ENCODE measurements at regions not wholly inside any gene's neighbourhood (a gene's known extent, or its start where the extent isn't known, plus 50 kb on each side); places are given as distances from the start of the nearest gene placed in this dataset.

GRCh38 chr9:129513856-129514496, 106.9 kb downstream of the C9orf50 start:
- no peaks in the 10 kb centered on the region for H3K27me3 Mint-ChIP-seq
- peaks cover 7% of the 10 kb centered on the region for H3K36me3 Mint-ChIP-seq
- H3K4me3 Mint-ChIP-seq: no peak overlapping the region
- no peak for DNase-seq
- H3K9me3 Mint-ChIP-seq: peaks cover 33% of the 10 kb centered on the region
- CTCF ChIA-PET: no interaction called here
- no peak overlapping the region for H3K27ac Mint-ChIP-seq
- POLR2A ChIA-PET: no interaction called here
- H3K4me1 Mint-ChIP-seq (ENCODE audit: low read depth): no peaks in the 10 kb centered on the region
- intact Hi-C loops (cut with micrococcal nuclease): no loop called here

GRCh38 chr9:129513282-129513681, 107.6 kb downstream of the C9orf50 start:
- ChIA-PET POLR2A (no interaction called here), CTCF (no interaction called here)
- no peak for DNase-seq
- intact Hi-C loops (cut with micrococcal nuclease): no loop called here
- no peaks in the 10 kb centered on the region for H3K27me3 Mint-ChIP-seq
- H3K36me3 Mint-ChIP-seq: peaks cover 7% of the 10 kb centered on the region
- no peak overlapping the region for H3K4me3 Mint-ChIP-seq
- H3K27ac Mint-ChIP-seq: no peak overlapping the region
- no peaks in the 10 kb centered on the region for H3K4me1 Mint-ChIP-seq (ENCODE audit: low read depth)
- H3K9me3 Mint-ChIP-seq: peaks cover 27% of the 10 kb centered on the region

- intact Hi-C loops (cut with micrococcal nuclease): no loop called here
- H3K27me3 Mint-ChIP-seq: no peaks in the 10 kb centered on the region
- H3K4me3 Mint-ChIP-seq: no peak overlapping the region
- POLR2A ChIA-PET: interaction anchor here (1.2 kb wide), 1 partner anchor 12 kb away, joined by 4 read pairs; no protein-coding TSS in a partner anchor
- CTCF ChIA-PET: interaction anchor here (0.9 kb wide), 1 partner anchor 113 kb away, joined by 3 read pairs; no protein-coding TSS in a partner anchor
- no peaks in the 10 kb centered on the region for H3K4me1 Mint-ChIP-seq (ENCODE audit: low read depth)
- H3K9me3 Mint-ChIP-seq: peaks cover 20% of the 10 kb centered on the region
- H3K36me3 Mint-ChIP-seq: peaks cover 7% of the 10 kb centered on the region
- no peak for DNase-seq
- no peak overlapping the region for H3K27ac Mint-ChIP-seq
Observed at GRCh38 chr9:129511285-129511900, 109.5 kb downstream of the C9orf50 start.

- no peaks in the 10 kb centered on the region for H3K27me3 Mint-ChIP-seq
- no peak overlapping the region for H3K27ac Mint-ChIP-seq
Observed at GRCh38 chr9:129509533-129509928, 111.4 kb downstream of the C9orf50 start.

GRCh38 chr9:129507805-129508204, 113.1 kb downstream of the C9orf50 start:
- Mint-ChIP-seq H3K27me3 (no peaks in the 10 kb centered on the region), H3K4me3 (no peak overlapping the region), H3K4me1 (ENCODE audit: low read depth) (peaks cover 16% of the 10 kb centered on the region), H3K9me3 (no peaks in the 10 kb centered on the region), H3K36me3 (peaks cover 12% of the 10 kb centered on the region), H3K27ac (no peak overlapping the region)
- ChIA-PET POLR2A (interaction anchor here (1.9 kb wide), 1 partner anchor 15 kb away, joined by 5 read pairs; no protein-coding TSS in a partner anchor), CTCF (no interaction called here)
- DNase-seq: no peak
- intact Hi-C loops (cut with micrococcal nuclease): no loop called here

More at GRCh38 chr9:129509533-129509928, 111.4 kb downstream of the C9orf50 start:
- peaks cover 3% of the 10 kb centered on the region for H3K4me1 Mint-ChIP-seq (ENCODE audit: low read depth)
- ChIA-PET CTCF (no interaction called here), POLR2A (no interaction called here)
- H3K9me3 Mint-ChIP-seq: peaks cover 8% of the 10 kb centered on the region
- no peak for DNase-seq
- H3K36me3 Mint-ChIP-seq: peaks cover 2% of the 10 kb centered on the region
- intact Hi-C loops (cut with micrococcal nuclease): no loop called here
- H3K4me3 Mint-ChIP-seq: no peak overlapping the region

GRCh38 chr9:129506892-129507291, 114.0 kb downstream of the C9orf50 start:
- intact Hi-C loops (cut with micrococcal nuclease): no loop called here
- H3K9me3 Mint-ChIP-seq: no peaks in the 10 kb centered on the region
- no peak overlapping the region for H3K4me3 Mint-ChIP-seq
- DNase-seq: no peak
- H3K27ac Mint-ChIP-seq: no peak overlapping the region
- peaks cover 17% of the 10 kb centered on the region for H3K4me1 Mint-ChIP-seq (ENCODE audit: low read depth)
- CTCF ChIA-PET: no interaction called here
- H3K36me3 Mint-ChIP-seq: peaks cover 13% of the 10 kb centered on the region
- POLR2A ChIA-PET: interaction anchor here (1.9 kb wide), 1 partner anchor 14 kb away, joined by 5 read pairs; no protein-coding TSS in a partner anchor
- H3K27me3 Mint-ChIP-seq: no peaks in the 10 kb centered on the region

GRCh38 chr9:129506041-129506440, 114.9 kb downstream of the C9orf50 start:
- ChIA-PET POLR2A (no interaction called here), CTCF (no interaction called here)
- peaks cover 17% of the 10 kb centered on the region for H3K4me1 Mint-ChIP-seq (ENCODE audit: low read depth)
- no peak overlapping the region for H3K27ac Mint-ChIP-seq
- no peak overlapping the region for H3K4me3 Mint-ChIP-seq
- intact Hi-C loops (cut with micrococcal nuclease): no loop called here
- peaks cover 16% of the 10 kb centered on the region for H3K36me3 Mint-ChIP-seq
- no peaks in the 10 kb centered on the region for H3K9me3 Mint-ChIP-seq
- no peaks in the 10 kb centered on the region for H3K27me3 Mint-ChIP-seq
- DNase-seq: no peak

GRCh38 chr9:129505270-129505902, 115.5 kb downstream of the C9orf50 start:
- POLR2A ChIA-PET: no interaction called here
- H3K27ac Mint-ChIP-seq: no peak overlapping the region
- no peaks in the 10 kb centered on the region for H3K27me3 Mint-ChIP-seq
- CTCF ChIA-PET: no interaction called here
- intact Hi-C loops (cut with micrococcal nuclease): no loop called here
- no peak for DNase-seq
- peaks cover 16% of the 10 kb centered on the region for H3K36me3 Mint-ChIP-seq
- H3K4me3 Mint-ChIP-seq: no peak overlapping the region
- no peaks in the 10 kb centered on the region for H3K9me3 Mint-ChIP-seq
- peaks cover 17% of the 10 kb centered on the region for H3K4me1 Mint-ChIP-seq (ENCODE audit: low read depth)

- no peak for DNase-seq
- Mint-ChIP-seq H3K9me3 (no peaks in the 10 kb centered on the region), H3K4me1 (ENCODE audit: low read depth) (peaks cover 17% of the 10 kb centered on the region), H3K36me3 (peaks cover 16% of the 10 kb centered on the region), H3K27me3 (no peaks in the 10 kb centered on the region), H3K27ac (no peak overlapping the region), H3K4me3 (no peak overlapping the region)
- ChIA-PET POLR2A (interaction anchor here (1.2 kb wide), 1 partner anchor 11 kb away, joined by 4 read pairs; no protein-coding TSS in a partner anchor), CTCF (no interaction called here)
- intact Hi-C loops (cut with micrococcal nuclease): no loop called here
Observed at GRCh38 chr9:129504404-129504803, 116.5 kb downstream of the C9orf50 start.

- DNase-seq: no peak
- no peak overlapping the region for H3K27ac Mint-ChIP-seq
- H3K27me3 Mint-ChIP-seq: no peaks in the 10 kb centered on the region
- ChIA-PET POLR2A (interaction anchor here (0.8 kb wide), 1 partner anchor 11 kb away, joined by 4 read pairs; no protein-coding TSS in a partner anchor), CTCF (no interaction called here)
- no peaks in the 10 kb centered on the region for H3K9me3 Mint-ChIP-seq
- no peak overlapping the region for H3K4me3 Mint-ChIP-seq
- intact Hi-C loops (cut with micrococcal nuclease): no loop called here
- peaks cover 26% of the 10 kb centered on the region for H3K4me1 Mint-ChIP-seq (ENCODE audit: low read depth)
- H3K36me3 Mint-ChIP-seq: peaks cover 16% of the 10 kb centered on the region
Observed at GRCh38 chr9:129501771-129502319, 119.1 kb downstream of the C9orf50 start.

GRCh38 chr9:129500863-129501770, 119.8 kb downstream of the C9orf50 start:
- CTCF ChIA-PET: interaction anchor here (1.1 kb wide), 1 partner anchor 358 kb away, joined by 3 read pairs; no protein-coding TSS in a partner anchor
- intact Hi-C loops (cut with micrococcal nuclease): no loop called here
- Mint-ChIP-seq H3K4me1 (ENCODE audit: low read depth) (peaks cover 31% of the 10 kb centered on the region), H3K27ac (no peak overlapping the region), H3K36me3 (peaks cover 17% of the 10 kb centered on the region), H3K27me3 (no peaks in the 10 kb centered on the region), H3K9me3 (no peaks in the 10 kb centered on the region), H3K4me3 (no peak overlapping the region)
- DNase-seq: no peak
- POLR2A ChIA-PET: interaction anchor here (0.5 to 1.1 kb wide), 2 partner anchors 41 to 91 kb away, joined by 3 to 4 read pairs; no protein-coding TSS in a partner anchor
